DMS53 treated with DMSO at 0.1 percent for 48 hours (cell line): ENCODE measurements at regions not wholly inside any gene's neighbourhood (a gene's known extent, or its start where the extent isn't known, plus 50 kb on each side); places are given as distances from the start of the nearest gene placed in this dataset.

Source experiments
- DNase-seq: peaks from one replicate; lab custom pipeline; 2025; ENCODE audit not compliant: unreplicated experiment; lab: John Stamatoyannopoulos, UW

DNA sequence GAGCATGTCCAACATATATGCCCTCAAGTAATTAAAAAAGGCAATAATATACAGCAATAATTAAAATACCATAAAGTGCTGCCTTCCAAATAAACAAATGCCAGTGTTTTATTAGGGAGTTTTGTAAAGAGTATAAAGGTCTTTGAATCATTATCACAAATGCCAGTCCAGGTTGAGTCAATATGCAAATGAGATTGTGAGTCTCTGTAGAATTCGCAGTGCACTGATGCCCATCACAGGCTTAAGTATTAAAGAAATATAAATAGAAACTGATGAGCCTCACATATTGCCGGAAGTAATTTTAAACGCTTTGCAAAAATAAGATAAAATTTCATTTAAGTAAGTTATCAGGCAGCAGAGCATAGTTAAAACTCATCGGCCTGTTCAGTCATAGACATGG, 205.0 kb upstream of the TECRL start:
- DNase-seq, result no peak

DNA sequence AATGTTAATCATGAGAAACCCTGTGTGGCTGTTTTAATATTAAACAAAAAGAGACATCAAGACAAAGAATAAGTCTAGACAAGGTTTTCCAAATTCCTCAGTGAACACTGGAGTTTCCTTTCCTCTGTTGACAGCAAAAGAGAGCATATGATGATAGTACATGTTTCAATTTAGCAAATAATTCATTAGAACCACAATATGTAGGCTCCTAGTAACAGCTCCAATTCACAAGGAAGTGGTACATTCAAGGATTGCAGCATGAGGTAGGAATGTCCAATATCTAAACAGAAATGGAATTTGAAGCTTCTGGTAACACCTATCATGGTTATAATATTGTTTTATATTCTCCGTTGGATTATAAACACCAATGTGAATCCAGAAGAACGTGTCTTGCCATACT, 203.8 kb upstream of the TECRL start:
- no peak for DNase-seq

DNA sequence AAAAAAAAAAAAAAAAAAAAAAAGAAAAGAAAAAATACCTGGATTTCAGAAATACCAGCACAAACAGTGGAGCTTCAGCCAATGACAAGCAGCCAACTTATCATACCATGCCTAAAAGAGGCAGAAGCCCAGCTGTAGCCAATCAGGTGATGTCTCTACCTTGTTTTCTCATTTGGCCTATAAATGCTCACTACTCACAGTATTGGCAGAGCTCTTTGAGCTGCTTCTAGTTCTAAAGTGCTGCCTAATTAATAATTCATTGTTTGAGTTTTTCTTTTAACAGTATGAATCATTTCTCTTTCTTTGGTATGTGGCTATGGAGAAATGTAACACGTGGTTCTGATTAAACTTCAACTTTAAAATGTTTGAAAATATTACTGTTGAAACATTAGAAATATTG, 188.8 kb upstream of the TECRL start:
- no peak for DNase-seq

- no peak for DNase-seq
These were observed 185.5 kb upstream of the TECRL start for GRCh38 chr4:64594723-64595122.

DNA sequence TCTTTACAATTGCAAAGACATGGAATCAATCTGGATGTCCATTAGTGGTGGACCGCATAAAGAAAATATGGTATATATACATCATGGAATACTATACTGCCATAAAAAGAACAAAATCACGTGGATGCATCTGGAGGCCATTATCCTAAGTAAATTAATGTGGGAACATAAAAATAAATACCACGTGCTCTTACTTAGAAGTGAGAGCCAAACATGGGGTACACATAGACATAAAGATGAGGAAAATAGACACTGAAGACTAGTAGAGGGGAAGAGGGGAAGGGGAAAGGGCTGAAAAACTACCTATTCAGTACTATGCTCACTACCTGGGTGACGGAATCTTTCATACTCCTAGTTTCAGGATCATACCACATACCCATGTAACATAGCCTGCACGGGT, 179.3 kb upstream of the TECRL start:
- no peak for DNase-seq

GRCh38 chr4:64584981-64585557, 175.8 kb upstream of the TECRL start:
- peak; percentile 11 for DNase-seq

DNA sequence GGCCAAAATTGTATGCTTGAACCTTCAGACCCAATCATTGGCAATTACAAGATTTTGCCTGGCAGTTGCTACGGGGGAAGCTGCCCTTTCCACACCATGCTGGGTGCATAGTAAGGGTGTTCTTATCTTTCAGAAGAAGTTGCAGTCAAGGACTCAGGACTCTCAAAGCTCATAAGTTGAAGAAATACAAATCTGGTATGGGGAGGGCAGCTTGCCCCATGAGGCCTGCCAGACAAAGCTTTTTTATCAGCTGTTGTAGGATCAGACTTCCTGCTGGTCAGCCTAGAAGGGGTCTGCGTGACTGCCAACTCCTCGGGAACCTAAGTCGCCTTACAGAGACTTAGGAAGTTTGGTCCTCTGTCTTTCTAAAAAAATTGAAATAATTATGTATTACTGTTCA, 174.9 kb upstream of the TECRL start:
- no peak for DNase-seq

GRCh38 chr4:64582492-64582891, 173.2 kb upstream of the TECRL start:
- no peak for DNase-seq

DNA sequence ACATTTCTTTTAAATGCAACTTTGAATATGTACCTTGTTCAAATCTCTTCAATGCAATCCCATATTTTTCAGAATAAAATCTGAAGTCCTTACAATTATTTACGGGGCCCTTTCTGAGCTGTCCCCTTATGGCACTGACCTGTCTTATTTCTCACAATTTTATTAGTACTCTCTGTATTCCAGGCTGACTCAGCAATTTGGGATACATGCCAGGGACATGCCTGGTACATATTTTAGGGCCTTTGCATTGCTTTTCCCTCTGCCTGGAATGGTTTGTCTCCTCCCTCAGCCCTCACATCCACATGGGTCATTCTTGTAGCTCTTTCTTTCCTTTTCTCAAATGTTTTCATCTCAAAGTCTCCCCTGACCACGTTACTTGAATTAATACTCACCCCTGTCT, 172.2 kb upstream of the TECRL start:
- DNase-seq, result no peak

GRCh38 chr4:64564126-64564525, 154.9 kb upstream of the TECRL start:
- no peak for DNase-seq

- no peak for DNase-seq
These were observed 150.3 kb upstream of the TECRL start for GRCh38 chr4:64559571-64559970.

GRCh38 chr4:64551125-64551524, 141.9 kb upstream of the TECRL start:
- DNase-seq, result no peak

DNA sequence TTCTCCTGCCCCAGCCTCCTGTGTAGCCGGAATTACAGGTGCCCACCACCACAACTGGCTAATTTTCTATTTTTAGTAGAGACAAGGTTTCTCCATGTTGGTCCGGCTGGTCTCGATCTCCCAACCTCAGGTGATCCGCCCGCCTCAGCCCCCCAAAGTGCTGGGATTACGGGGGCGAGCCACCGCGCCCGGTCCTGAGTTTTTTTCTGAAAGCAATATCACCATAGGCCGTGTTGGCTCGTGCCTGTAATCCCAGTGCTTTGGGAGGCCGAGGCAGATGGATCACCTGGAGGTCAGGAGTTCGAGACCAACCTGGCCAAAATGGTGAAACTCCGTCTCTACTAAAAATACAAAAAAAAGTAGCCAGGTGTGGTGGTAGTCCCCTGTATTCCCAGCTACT, 136.3 kb upstream of the TECRL start:
- DNase-seq, result no peak

GRCh38 chr4:64539234-64539849, 130.1 kb upstream of the TECRL start:
- DNase-seq, result peak; percentile 64

DNA sequence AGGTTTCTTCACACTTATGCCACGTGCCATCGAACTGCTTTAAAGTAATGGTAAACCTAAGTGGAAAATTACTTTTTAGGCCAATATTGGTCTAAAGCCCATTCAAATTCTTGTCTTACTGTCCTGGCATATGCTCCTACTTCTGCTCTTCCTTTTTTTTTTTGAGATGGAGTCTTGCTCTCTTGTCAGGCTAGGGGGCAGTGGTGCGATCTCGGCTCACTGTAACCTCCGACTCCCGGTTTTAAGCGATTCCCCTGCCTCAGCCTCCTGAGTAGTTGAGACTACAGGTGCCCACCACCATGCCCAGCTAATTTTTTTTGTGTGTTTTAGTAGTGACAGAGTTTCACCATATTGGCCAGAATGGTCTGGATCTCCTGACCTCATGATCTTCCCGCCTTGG, 129.0 kb upstream of the TECRL start:
- DNase-seq, result no peak

GRCh38 chr4:64533637-64534036, 124.4 kb upstream of the TECRL start:
- DNase-seq, result no peak

GRCh38 chr4:64533159-64533558, 123.9 kb upstream of the TECRL start:
- DNase-seq, result no peak

DNA sequence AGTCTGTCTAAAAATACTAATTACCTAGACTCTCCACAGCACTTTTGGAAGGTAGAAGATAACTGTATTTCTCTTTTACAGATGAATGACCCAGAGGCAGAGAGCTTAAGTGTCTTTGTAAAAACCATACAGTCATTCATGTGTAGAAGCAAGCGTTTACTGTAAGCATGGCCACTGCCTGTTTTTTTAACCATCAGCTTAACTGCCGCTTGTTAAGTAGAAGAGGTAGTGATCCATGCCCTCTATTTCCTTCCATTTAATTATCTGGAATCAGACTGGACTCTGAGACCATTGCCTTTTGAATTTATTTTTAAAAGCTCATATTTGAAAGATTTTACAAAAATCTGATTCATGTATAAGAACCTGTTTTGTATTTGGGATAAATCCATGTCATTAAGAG, 111.2 kb upstream of the TECRL start:
- no peak for DNase-seq

DNA sequence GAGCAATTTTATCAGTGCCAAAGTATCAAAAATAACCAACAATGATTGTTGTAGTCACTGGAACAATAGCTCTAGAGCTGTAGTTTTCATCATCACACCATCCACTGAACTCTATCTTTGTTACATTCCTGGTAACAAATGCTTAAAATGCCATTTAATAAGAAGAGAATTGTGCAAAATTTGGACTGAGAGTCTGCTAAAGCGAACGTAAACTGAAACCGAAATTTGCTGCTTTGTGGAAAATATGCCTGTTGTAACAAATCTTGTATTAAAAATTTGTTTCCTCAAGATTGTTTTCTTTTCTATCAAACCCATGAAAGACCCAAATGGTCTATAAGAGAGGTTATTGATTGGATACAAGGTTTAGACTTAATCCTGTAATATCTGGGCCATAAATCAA, 109.3 kb upstream of the TECRL start:
- DNase-seq, result no peak

DNA sequence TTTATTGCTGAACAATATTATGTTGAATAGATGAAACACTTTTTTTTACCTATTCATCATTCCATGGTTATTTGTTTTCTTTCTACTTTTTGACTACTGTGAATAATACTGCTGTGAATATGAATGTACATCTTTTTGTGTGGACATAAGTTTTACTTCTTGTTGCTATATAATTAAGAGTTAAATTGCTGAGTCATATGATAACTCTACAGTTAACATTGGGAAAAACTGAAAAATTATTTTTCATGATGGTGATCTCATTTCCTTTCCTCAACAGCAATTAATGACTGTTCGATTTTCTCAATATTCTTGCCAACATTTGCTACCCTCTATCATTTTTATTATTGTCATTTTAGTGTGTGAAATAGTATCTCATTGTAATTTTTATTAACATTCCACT, 106.9 kb upstream of the TECRL start:
- no peak for DNase-seq

DNA sequence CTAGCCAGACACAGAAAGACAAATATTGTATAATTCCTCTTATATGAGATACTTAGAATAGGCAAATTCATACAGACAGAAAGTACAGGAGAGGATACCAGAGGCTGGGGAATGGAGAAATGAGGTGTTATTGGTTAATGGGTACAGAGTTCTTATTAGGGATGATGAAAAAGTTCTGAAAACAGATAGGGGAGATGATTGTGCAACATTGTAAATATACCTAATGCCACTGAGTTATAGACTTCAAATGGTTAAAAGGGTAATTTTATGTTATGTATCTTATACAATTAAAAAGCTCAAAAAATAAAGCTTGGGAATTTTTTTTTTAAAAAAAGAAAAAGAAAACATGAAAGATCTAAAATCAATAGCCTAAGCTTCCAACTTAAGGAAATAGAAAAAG, 98.8 kb upstream of the TECRL start:
- DNase-seq, result no peak

GRCh38 chr4:64503945-64504675, 94.9 kb upstream of the TECRL start:
- DNase-seq, result peak; percentile 47

- DNase-seq, result no peak
These were observed 94.2 kb upstream of the TECRL start for GRCh38 chr4:64503416-64503815.
